CD4-positive, alpha-beta T cell (primary cell): ENCODE measurements at regions not wholly inside any gene's neighbourhood (a gene's known extent, or its start where the extent isn't known, plus 50 kb on each side); places are given as distances from the start of the nearest gene placed in this dataset.

Source experiments
- ATAC-seq: fragments of 200-7000 bp; cut with Tn5 transposase; one replicate; pipeline ENCODE4 v1.10.0; 2022; ENCODE audit warnings: mild to moderate bottlenecking; ENCODE audit not compliant: poor library complexity
- CTCF ChIA-PET: fragments of 350-600 bp; sonication (Branson Sonifier 250); formaldehyde crosslinking; loops from one replicate; lab custom pipeline; 2021; ENCODE audit warnings: antibody characterized with exemption, inconsistent platforms; lab: Charles Lee
- POLR2A ChIA-PET: fragments of 350-600 bp; sonication (Branson Sonifier 250); formaldehyde crosslinking; loops from one replicate; lab custom pipeline; 2021; ENCODE audit warnings: antibody characterized with exemption, inconsistent platforms; lab: Charles Lee
- DNase-seq, 14 experiments: peaks; one replicate each; pipeline ENCODE4 v3.0.0-alpha.2; 2013 to 2020; ENCODE audit warnings: mixed read lengths in 2 of 14
- H3K27ac ChIP-seq, 2 donors: one replicate each; pipeline versions ENCODE4 v1.5.1 to v1.7.0; 2013; ENCODE audit warnings: low read length in 2 of 2, low read depth in 1 of 2, mild to moderate bottlenecking in 1 of 2
- H3K27me3 ChIP-seq, 2 experiments: 1 replicate in 1 of 2; 2 replicates in 1 of 2; pipeline versions ENCODE4 v1.6.1 to v1.7.0; 2013; ENCODE audit warnings: low read length in 2 of 2, control low read depth in 1 of 2, mild to moderate bottlenecking in 1 of 2, moderate library complexity in 1 of 2; ENCODE audit not compliant: insufficient read depth in 2 of 2, control insufficient read depth in 1 of 2
- H3K36me3 ChIP-seq: one replicate; pipeline ENCODE4 v1.6.1; 2013; ENCODE audit warnings: low read length, control low read depth; ENCODE audit not compliant: insufficient read depth
- H3K4me1 ChIP-seq: one replicate; pipeline ENCODE4 v1.6.1; 2013; ENCODE audit warnings: low read length, control low read depth; ENCODE audit not compliant: insufficient read depth
- H3K4me3 ChIP-seq: one replicate; pipeline ENCODE4 v1.5.1; 2013; ENCODE audit warnings: mild to moderate bottlenecking, low read length, moderate library complexity
- H3K9me3 ChIP-seq, 2 experiments: 1 replicate in 1 of 2; 2 replicates in 1 of 2; pipeline versions ENCODE4 v1.6.1 to v1.7.0; 2013; ENCODE audit warnings: low read length in 2 of 2, mild to moderate bottlenecking in 2 of 2, control low read depth in 1 of 2, moderate library complexity in 1 of 2; ENCODE audit not compliant: control insufficient read depth in 1 of 2, insufficient read depth in 1 of 2
- H3K27ac Mint-ChIP-seq: one replicate; pipeline ENCODE4 v1.8.0; 2020; ENCODE audit warnings: mixed read lengths
- H3K27me3 Mint-ChIP-seq: one replicate; pipeline ENCODE4 v1.8.0; 2021; ENCODE audit warnings: mixed read lengths
- H3K36me3 Mint-ChIP-seq: one replicate; pipeline ENCODE4 v1.8.0; 2021; ENCODE audit warnings: low read depth, mixed read lengths
- H3K4me1 Mint-ChIP-seq: one replicate; pipeline ENCODE4 v1.8.0; 2021; ENCODE audit warnings: low read depth, mixed read lengths
- H3K4me3 Mint-ChIP-seq: one replicate; pipeline ENCODE4 v1.8.0; 2020; ENCODE audit warnings: mild to moderate bottlenecking, mixed read lengths
- H3K9me3 Mint-ChIP-seq: one replicate; pipeline ENCODE4 v1.8.0; 2020; ENCODE audit warnings: mixed read lengths
- intact Hi-C, 2 experiments: fragments of 100-400 bp; cut with DNase I in 1 of 2; cut with micrococcal nuclease in 1 of 2; formaldehyde crosslinking; loops; one replicate each; pipeline versions ENCODE4 v1.15.1 to v1.9.0; 2023 to 2025; cut with DNase I, micrococcal nuclease
- TF ChIP-seq, protein P1 (sequence below): fragments of 200-600 bp; IDR thresholded peaks from one replicate; pipeline ENCODE4 v1.8.0; 2022; ENCODE audit warnings: antibody characterized with exemption, mild to moderate bottlenecking

DNA sequence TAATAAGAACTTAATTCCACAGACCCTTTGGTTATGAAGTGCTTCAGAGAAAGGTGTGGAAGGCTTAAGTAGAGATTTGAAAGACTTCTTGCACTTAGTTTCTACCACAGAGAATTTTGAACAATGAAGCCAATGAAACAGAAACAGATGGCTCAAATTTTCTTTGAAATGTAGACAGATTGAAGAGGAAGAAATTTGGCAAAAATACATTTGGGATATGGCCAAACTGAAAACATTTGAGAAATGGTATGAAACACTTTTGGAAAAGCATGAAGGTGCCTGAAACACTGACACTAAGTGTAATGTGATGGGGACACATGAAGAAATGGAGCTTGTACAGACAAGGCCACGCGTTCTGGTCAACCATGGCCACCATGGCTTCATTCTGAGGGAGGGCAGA lies 272.4 kb upstream of the EXOC2 start:
- Mint-ChIP-seq H3K27ac (no peak overlapping the region), H3K27me3 (peaks cover 42% of the 10 kb centered on the region), H3K9me3 (no peaks in the 10 kb centered on the region), H3K36me3 (no peaks in the 10 kb centered on the region), H3K4me1 (no peaks in the 10 kb centered on the region), H3K4me3 (no peak overlapping the region)
- TF ChIP-seq, protein P1, sequence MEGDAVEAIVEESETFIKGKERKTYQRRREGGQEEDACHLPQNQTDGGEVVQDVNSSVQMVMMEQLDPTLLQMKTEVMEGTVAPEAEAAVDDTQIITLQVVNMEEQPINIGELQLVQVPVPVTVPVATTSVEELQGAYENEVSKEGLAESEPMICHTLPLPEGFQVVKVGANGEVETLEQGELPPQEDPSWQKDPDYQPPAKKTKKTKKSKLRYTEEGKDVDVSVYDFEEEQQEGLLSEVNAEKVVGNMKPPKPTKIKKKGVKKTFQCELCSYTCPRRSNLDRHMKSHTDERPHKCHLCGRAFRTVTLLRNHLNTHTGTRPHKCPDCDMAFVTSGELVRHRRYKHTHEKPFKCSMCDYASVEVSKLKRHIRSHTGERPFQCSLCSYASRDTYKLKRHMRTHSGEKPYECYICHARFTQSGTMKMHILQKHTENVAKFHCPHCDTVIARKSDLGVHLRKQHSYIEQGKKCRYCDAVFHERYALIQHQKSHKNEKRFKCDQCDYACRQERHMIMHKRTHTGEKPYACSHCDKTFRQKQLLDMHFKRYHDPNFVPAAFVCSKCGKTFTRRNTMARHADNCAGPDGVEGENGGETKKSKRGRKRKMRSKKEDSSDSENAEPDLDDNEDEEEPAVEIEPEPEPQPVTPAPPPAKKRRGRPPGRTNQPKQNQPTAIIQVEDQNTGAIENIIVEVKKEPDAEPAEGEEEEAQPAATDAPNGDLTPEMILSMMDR = no peak
- Histone ChIP-seq H3K4me1 (no peaks in the 10 kb centered on the region), H3K27me3 (no peaks in the 10 kb centered on the region), H3K9me3 (peaks cover 0 to 4% of the 10 kb centered on the region in 2 experiments), H3K4me3 (no peak overlapping the region), H3K27ac (no peak overlapping the region), H3K36me3 (no peaks in the 10 kb centered on the region)
- DNase-seq (no peak), ATAC-seq (no peak)
- CTCF ChIA-PET = no interaction called here
- POLR2A ChIA-PET = no interaction called here
- intact Hi-C loops = no loop called here

- no peaks in the 10 kb centered on the region for H3K27me3 ChIP-seq
- H3K27me3 Mint-ChIP-seq = peaks cover 41% of the 10 kb centered on the region
- ATAC-seq (no peak), DNase-seq (no peak)
- peaks cover 0 to 4% of the 10 kb centered on the region in 2 experiments for H3K9me3 ChIP-seq
- intact Hi-C loops = no loop called here
- CTCF ChIA-PET = no interaction called here
- no peaks in the 10 kb centered on the region for H3K36me3 ChIP-seq
- H3K4me1 Mint-ChIP-seq = no peaks in the 10 kb centered on the region
- no peak overlapping the region for H3K4me3 ChIP-seq
- no peaks in the 10 kb centered on the region for H3K36me3 Mint-ChIP-seq
- H3K27ac Mint-ChIP-seq = no peak overlapping the region
- TF ChIP-seq, protein P1 = no peak
- POLR2A ChIA-PET = no interaction called here
- no peaks in the 10 kb centered on the region for H3K4me1 ChIP-seq
- H3K4me3 Mint-ChIP-seq = no peak overlapping the region
- H3K9me3 Mint-ChIP-seq = no peaks in the 10 kb centered on the region
- H3K27ac ChIP-seq = no peak overlapping the region
These were observed 270.5 kb upstream of the EXOC2 start for GRCh38 chr6:963456-963855.

GRCh38 chr6:961407-961960 lies 268.5 kb upstream of the EXOC2 start:
- H3K27ac Mint-ChIP-seq = no peak overlapping the region
- ATAC-seq = no peak
- CTCF ChIA-PET = no interaction called here
- Histone ChIP-seq H3K27ac (no peak overlapping the region), H3K9me3 (no peaks in the 10 kb centered on the region), H3K4me1 (no peaks in the 10 kb centered on the region), H3K27me3 (no peaks in the 10 kb centered on the region), H3K36me3 (no peaks in the 10 kb centered on the region), H3K4me3 (no peak overlapping the region)
- TF ChIP-seq, protein P1 = no peak
- peaks cover 51% of the 10 kb centered on the region for H3K27me3 Mint-ChIP-seq
- DNase-seq = no peak
- H3K4me1 Mint-ChIP-seq = no peaks in the 10 kb centered on the region
- no peaks in the 10 kb centered on the region for H3K9me3 Mint-ChIP-seq
- no peak overlapping the region for H3K4me3 Mint-ChIP-seq
- intact Hi-C loops = no loop called here
- H3K36me3 Mint-ChIP-seq = no peaks in the 10 kb centered on the region
- POLR2A ChIA-PET = no interaction called here
